ENCODE measurements at regions not wholly inside any gene's neighbourhood (a gene's known extent, or its start where the extent isn't known, plus 50 kb on each side); places are given as distances from the start of the nearest gene placed in this dataset.

DNA sequence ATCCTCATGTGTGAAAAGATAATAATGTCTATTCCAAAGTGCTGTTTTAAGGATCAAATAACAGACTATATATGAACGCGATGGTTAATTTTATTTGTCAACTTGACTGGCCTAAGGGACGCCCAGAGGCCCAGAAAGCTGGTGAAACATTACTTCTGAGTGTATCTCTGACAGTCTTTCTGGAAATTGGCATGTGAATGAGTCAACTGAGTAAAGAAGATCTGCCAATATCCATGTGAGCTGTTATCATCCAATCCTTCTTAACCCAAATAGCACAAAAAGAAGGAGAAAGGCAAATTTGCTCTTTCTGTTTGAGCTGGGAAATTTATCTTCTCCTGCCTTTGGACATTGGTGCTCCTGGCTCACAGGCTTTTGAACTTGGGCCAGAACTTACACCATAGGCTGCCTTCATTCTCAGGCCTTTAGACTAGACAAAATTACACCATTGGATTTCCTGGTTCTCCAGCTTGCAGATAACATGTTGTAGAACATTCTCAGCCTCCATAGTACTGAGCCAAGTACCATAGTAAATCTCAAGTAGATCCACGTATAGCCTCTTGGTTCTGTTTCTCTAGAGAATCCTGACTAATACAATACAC is 114.7 kb upstream of the DOCK10 start:
- no peak overlapping the region for H3K4me3 ChIP-seq (ENCODE audit: low read length in 2 of 2)
- H3K27me3 ChIP-seq (ENCODE audit: control insufficient read depth in 1 of 2, insufficient read depth in 2 of 2, low read length in 1 of 2) = no peaks in the 10 kb centered on the region
- H3K36me3 ChIP-seq (ENCODE audit: control insufficient read depth in 1 of 2, insufficient read depth in 2 of 2, low read length in 1 of 2) = no peaks in the 10 kb centered on the region
- no peaks in the 10 kb centered on the region for H3K4me1 ChIP-seq (ENCODE audit: control insufficient read depth in 1 of 2, insufficient read depth in 2 of 2, low read length in 2 of 2)
- no peak overlapping the region for H3K27ac ChIP-seq (ENCODE audit: low read depth in 1 of 2, low read length in 2 of 2)
- H3K9me3 ChIP-seq (ENCODE audit: control insufficient read depth, low read length) = no peaks in the 10 kb centered on the region
- DNase-seq = no peak
- no peak for ATAC-seq (ENCODE audit: low FRiP score)
- intact Hi-C loops (cut with DNase I) = no loop called here
- WGBS, 2 donors = 59 to 79% methylated on average over 4 of the region's 4 CpGs

DNA sequence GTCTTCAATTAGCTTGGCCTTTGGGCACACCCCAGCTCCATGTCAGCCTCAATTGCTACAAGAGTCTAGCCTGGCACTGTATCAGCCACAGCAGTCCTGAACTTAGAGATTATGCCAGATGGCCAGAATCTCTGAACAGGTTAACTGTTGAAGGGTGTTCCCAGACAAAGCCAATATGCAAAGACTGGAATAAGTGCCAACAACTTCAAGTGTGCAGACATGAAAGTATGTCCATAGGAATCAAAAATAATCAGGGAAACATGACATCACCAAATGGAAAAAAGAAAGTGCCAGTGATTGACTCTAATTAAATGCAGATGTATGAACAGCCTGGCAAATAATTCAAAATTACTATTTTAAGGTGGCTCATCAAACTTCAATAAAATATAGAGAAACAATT is 98.5 kb upstream of the DOCK10 start:
- Histone ChIP-seq H3K4me1 (ENCODE audit: control insufficient read depth in 1 of 2, insufficient read depth in 2 of 2, low read length in 2 of 2) (no peaks in the 10 kb centered on the region), H3K27me3 (ENCODE audit: control insufficient read depth in 1 of 2, insufficient read depth in 2 of 2, low read length in 1 of 2) (no peaks in the 10 kb centered on the region), H3K4me3 (ENCODE audit: low read length in 2 of 2) (no peak overlapping the region), H3K36me3 (ENCODE audit: control insufficient read depth in 1 of 2, insufficient read depth in 2 of 2, low read length in 1 of 2) (no peaks in the 10 kb centered on the region), H3K9me3 (ENCODE audit: control insufficient read depth, low read length) (no peaks in the 10 kb centered on the region), H3K27ac (ENCODE audit: low read depth in 1 of 2, low read length in 2 of 2) (no peak overlapping the region)
- no peak for ATAC-seq (ENCODE audit: low FRiP score)
- no peak for DNase-seq
- intact Hi-C loops (cut with DNase I) = no loop called here

DNA sequence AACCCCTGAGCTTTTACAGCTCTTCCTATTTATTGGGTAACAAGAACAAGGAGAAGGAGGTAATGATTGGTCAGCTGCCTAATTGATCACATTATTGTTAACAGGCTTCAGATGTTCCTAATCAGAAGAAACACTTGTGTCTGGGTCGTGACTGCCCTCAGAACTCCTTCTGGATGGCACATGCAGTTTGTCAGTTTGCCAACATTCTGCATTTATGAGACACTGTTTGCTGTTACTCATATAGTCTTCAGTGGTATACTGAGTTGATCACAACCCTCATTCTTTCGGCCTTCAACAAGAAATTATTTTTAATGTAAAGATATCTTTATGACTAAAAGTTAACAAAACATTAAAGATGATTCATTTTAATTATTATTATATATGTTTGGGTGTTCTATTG is 95.7 kb upstream of the DOCK10 start:
- ATAC-seq (ENCODE audit: low FRiP score) (no peak), DNase-seq (no peak)
- Histone ChIP-seq H3K27me3 (ENCODE audit: control insufficient read depth in 1 of 2, insufficient read depth in 2 of 2, low read length in 1 of 2) (no peaks in the 10 kb centered on the region), H3K9me3 (ENCODE audit: control insufficient read depth, low read length) (no peaks in the 10 kb centered on the region), H3K4me1 (ENCODE audit: control insufficient read depth in 1 of 2, insufficient read depth in 2 of 2, low read length in 2 of 2) (no peaks in the 10 kb centered on the region), H3K27ac (ENCODE audit: low read depth in 1 of 2, low read length in 2 of 2) (no peak overlapping the region), H3K4me3 (ENCODE audit: low read length in 2 of 2) (no peak overlapping the region), H3K36me3 (ENCODE audit: control insufficient read depth in 1 of 2, insufficient read depth in 2 of 2, low read length in 1 of 2) (no peaks in the 10 kb centered on the region)
- WGBS, 2 donors = 60 to 75% methylated on average over 2 of the region's 2 CpGs
- intact Hi-C loops (cut with DNase I) = no loop called here

DNA sequence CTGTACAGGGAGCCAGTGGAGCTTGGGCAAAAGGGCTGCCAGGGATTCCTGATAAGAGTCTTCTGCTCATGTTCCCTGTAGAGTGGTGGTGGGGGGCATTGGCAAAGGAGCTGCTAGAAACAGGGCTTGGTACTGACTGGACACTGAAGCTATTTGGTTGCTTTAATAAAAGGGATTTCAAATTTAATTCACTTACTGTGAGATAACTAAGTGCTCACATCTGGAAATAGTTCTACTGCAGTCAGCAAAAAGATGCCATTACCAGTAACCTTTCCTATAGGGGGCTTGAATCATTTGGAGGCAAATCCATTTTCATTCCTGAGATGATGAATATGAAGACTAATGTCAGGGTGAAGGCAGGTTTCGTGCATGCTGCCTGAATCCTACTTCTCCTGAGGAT is 94.3 kb upstream of the DOCK10 start:
- ATAC-seq (ENCODE audit: low FRiP score) (no peak), DNase-seq (no peak)
- Histone ChIP-seq H3K4me3 (ENCODE audit: low read length in 2 of 2) (no peak overlapping the region), H3K27me3 (ENCODE audit: control insufficient read depth in 1 of 2, insufficient read depth in 2 of 2, low read length in 1 of 2) (no peaks in the 10 kb centered on the region), H3K27ac (ENCODE audit: low read depth in 1 of 2, low read length in 2 of 2) (no peak overlapping the region), H3K4me1 (ENCODE audit: control insufficient read depth in 1 of 2, insufficient read depth in 2 of 2, low read length in 2 of 2) (no peaks in the 10 kb centered on the region), H3K36me3 (ENCODE audit: control insufficient read depth in 1 of 2, insufficient read depth in 2 of 2, low read length in 1 of 2) (no peaks in the 10 kb centered on the region), H3K9me3 (ENCODE audit: control insufficient read depth, low read length) (no peaks in the 10 kb centered on the region)
- intact Hi-C loops (cut with DNase I) = no loop called here
- 93 to 100% methylated on average over 1 of the region's 1 CpG for WGBS, 2 donors

DNA sequence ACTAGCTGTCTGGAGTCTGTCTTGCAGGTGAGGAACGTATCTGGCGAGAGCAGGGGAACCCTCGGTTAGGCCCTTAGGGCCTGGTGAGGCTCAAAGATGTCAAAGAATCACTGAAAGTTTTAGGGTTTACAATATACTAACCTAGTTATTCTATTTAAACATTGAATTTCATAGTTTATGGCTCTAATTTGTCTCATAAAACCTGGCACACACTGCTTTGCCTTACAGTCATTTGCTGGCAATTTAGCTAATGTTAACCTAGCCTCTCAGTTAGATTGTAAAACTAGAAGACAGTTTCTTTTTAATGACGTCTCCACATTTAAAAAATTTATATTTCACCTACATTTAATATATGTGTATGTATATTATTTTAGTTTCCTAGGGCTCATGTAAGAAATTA is 89.6 kb upstream of the DOCK10 start:
- no peaks in the 10 kb centered on the region for H3K36me3 ChIP-seq (ENCODE audit: control insufficient read depth in 1 of 2, insufficient read depth in 2 of 2, low read length in 1 of 2)
- DNase-seq = no peak
- no peak overlapping the region for H3K27ac ChIP-seq (ENCODE audit: low read depth in 1 of 2, low read length in 2 of 2)
- WGBS, 2 donors = 96% methylated on average over 4 of the region's 4 CpGs
- intact Hi-C loops (cut with DNase I) = no loop called here
- ATAC-seq (ENCODE audit: low FRiP score) = no peak
- no peaks in the 10 kb centered on the region for H3K9me3 ChIP-seq (ENCODE audit: control insufficient read depth, low read length)
- no peak overlapping the region for H3K4me3 ChIP-seq (ENCODE audit: low read length in 2 of 2)
- no peaks in the 10 kb centered on the region for H3K27me3 ChIP-seq (ENCODE audit: control insufficient read depth in 1 of 2, insufficient read depth in 2 of 2, low read length in 1 of 2)
- H3K4me1 ChIP-seq (ENCODE audit: control insufficient read depth in 1 of 2, insufficient read depth in 2 of 2, low read length in 2 of 2) = no peaks in the 10 kb centered on the region

DNA sequence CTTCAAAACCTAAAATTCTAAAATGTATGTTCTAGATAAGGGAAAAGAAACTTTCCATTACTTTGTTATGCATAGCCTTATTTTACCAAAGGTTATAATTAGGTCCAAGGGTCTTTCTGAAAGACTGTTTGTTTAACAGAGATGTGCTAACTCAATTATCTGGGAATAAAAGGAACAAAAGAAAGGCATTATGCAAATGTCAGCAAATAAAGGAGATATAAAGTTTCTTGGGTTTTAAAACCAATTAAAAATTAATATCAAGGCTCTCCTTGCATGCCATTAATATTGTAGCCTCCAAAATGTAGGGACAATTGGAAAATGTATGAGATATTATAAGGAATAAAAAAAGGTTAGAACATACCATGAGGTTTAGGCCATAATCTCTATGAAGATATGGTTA is 87.8 kb upstream of the DOCK10 start:
- no peak overlapping the region for H3K27ac ChIP-seq (ENCODE audit: low read depth in 1 of 2, low read length in 2 of 2)
- no peak for DNase-seq
- H3K27me3 ChIP-seq (ENCODE audit: control insufficient read depth in 1 of 2, insufficient read depth in 2 of 2, low read length in 1 of 2) = no peaks in the 10 kb centered on the region
- no peaks in the 10 kb centered on the region for H3K9me3 ChIP-seq (ENCODE audit: control insufficient read depth, low read length)
- H3K4me3 ChIP-seq (ENCODE audit: low read length in 2 of 2) = no peak overlapping the region
- H3K4me1 ChIP-seq (ENCODE audit: control insufficient read depth in 1 of 2, insufficient read depth in 2 of 2, low read length in 2 of 2) = no peaks in the 10 kb centered on the region
- H3K36me3 ChIP-seq (ENCODE audit: control insufficient read depth in 1 of 2, insufficient read depth in 2 of 2, low read length in 1 of 2) = no peaks in the 10 kb centered on the region
- intact Hi-C loops (cut with DNase I) = no loop called here
- no peak for ATAC-seq (ENCODE audit: low FRiP score)

DNA sequence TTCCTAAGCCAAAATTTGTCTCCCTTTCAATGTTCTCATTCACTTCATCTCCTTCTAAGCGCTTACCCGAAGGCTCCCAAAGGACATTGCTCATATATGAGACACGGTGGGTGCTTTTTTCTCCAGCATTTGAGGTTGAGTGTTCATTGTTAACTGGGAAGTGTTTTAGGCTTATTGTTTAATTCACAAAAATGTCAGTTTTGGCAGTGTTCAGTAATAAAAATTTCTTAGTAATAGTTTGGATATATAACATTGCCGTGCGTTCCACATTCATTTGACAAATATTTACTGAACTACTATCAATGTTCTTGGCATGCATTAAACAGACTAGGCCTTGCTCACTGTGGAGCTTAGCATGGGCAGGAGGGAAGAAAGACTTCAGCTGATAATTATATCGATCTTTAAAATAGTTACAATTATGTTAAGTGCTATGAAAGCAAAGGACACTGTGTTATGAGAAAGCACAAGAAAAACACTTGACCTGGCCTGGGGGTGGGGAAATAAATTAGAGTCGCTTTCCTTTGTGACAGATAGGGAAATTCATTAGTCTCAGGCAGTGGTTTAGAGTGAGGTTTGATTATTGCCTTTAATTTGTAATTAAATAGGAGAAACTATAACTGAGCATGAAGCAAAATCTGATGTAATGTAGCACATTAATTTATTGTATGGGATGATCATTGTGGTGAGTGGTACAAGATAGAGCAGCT is 82.2 kb upstream of the DOCK10 start:
- Histone ChIP-seq H3K9me3 (ENCODE audit: control insufficient read depth, low read length) (no peaks in the 10 kb centered on the region), H3K4me3 (ENCODE audit: low read length in 2 of 2) (no peak overlapping the region), H3K36me3 (ENCODE audit: control insufficient read depth in 1 of 2, insufficient read depth in 2 of 2, low read length in 1 of 2) (no peaks in the 10 kb centered on the region), H3K27me3 (ENCODE audit: control insufficient read depth in 1 of 2, insufficient read depth in 2 of 2, low read length in 1 of 2) (no peaks in the 10 kb centered on the region), H3K4me1 (ENCODE audit: control insufficient read depth in 1 of 2, insufficient read depth in 2 of 2, low read length in 2 of 2) (no peaks in the 10 kb centered on the region), H3K27ac (ENCODE audit: low read depth in 1 of 2, low read length in 2 of 2) (no peak overlapping the region)
- no peak for ATAC-seq (ENCODE audit: low FRiP score)
- DNase-seq = no peak
- 69 to 74% methylated on average over 7 of the region's 7 CpGs for WGBS, 2 donors
- intact Hi-C loops (cut with DNase I) = loop anchor here (5.0 kb wide), 1 partner anchor 538 kb away; no protein-coding TSS in a partner anchor

DNA sequence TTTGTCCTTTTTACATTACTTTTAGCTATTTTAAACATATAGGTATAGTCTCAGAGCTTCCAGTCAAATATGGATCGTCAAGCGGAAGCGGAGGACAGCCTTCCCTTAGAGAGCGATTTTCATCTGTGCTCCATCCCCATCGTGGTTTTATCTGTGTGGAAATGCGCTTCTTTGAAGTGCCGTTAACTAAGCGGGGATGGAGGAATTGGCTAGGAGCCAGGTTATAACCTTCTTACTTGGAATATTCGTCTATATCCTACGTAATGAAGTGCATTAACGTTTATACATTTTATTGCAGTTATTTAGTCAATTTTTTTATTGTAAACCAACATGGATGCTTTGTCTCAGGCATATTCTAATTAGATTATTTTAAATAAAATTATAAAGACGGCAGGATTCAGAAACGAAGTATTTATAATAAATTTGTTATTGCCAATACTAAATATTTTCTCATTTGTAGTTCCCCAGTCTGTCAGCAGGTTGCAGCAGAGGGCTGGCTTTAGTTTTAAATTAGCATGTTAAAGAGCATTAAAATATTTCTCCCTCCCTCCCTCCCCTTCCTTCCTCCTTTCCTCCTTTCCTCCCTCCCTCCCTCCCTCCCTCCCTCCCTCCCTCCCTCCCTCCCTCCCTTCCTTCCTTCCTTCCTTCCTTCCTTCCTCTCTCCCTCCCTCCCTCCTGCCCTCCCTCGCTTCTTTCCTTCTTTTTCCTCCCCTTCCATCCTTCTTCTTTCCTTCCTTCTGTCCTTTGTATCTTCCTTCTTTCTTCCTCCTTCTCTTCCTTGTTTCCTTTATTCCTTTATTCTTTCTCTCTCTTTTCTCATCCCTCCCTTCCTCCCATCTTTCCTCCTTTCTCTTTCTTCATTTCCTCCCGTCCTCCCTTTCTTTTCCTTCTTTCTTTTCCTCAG is 80.6 kb upstream of the DOCK10 start:
- no peaks in the 10 kb centered on the region for H3K36me3 ChIP-seq (ENCODE audit: control insufficient read depth in 1 of 2, insufficient read depth in 2 of 2, low read length in 1 of 2)
- no peaks in the 10 kb centered on the region for H3K4me1 ChIP-seq (ENCODE audit: control insufficient read depth in 1 of 2, insufficient read depth in 2 of 2, low read length in 2 of 2)
- no peaks in the 10 kb centered on the region for H3K27me3 ChIP-seq (ENCODE audit: control insufficient read depth in 1 of 2, insufficient read depth in 2 of 2, low read length in 1 of 2)
- H3K27ac ChIP-seq (ENCODE audit: low read depth in 1 of 2, low read length in 2 of 2) = no peak overlapping the region
- H3K9me3 ChIP-seq (ENCODE audit: control insufficient read depth, low read length) = no peaks in the 10 kb centered on the region
- H3K4me3 ChIP-seq (ENCODE audit: low read length in 2 of 2) = no peak overlapping the region
- 77% methylated on average over 14 to 15 of the region's 15 CpGs for WGBS, 2 donors
- no peak for ATAC-seq (ENCODE audit: low FRiP score)
- no peak for DNase-seq
- intact Hi-C loops (cut with DNase I) = loop anchor here (5.0 kb wide), 1 partner anchor 539 kb away; no protein-coding TSS in a partner anchor
